Fibroblast of skin of scalp (primary cell): ENCODE measurements at regions not wholly inside any gene's neighbourhood (a gene's known extent, or its start where the extent isn't known, plus 50 kb on each side); places are given as distances from the start of the nearest gene placed in this dataset.

Experiments used
- DNase-seq: peaks from one replicate; pipeline ENCODE4 v3.0.0-alpha.2; 2013

DNA sequence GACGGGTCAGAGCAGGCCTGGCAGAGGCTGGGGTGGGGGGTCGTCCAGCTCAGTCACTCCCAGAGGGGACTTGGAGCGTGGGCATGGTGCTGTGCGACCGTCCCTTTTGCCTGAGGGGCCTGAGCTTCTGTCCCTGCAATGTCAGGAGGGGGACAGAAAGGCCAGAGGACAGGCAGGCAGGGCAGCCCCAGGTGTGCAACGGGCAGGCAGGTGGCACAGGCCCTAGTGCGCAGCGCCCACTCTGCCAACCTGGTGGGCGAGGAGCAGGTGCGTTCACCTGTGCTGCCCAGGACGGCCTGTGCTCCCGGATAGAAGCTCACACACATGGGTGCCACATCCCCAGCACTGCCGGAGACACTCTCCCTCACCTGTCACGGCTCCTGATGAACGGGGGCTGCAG is 78.7 kb upstream of the SLCO4A1 start:
- DNase-seq = no peak

- DNase-seq = no peak
Measured at GRCh38 chr20:62564456-62565245, 77.7 kb upstream of the SLCO4A1 start.

DNA sequence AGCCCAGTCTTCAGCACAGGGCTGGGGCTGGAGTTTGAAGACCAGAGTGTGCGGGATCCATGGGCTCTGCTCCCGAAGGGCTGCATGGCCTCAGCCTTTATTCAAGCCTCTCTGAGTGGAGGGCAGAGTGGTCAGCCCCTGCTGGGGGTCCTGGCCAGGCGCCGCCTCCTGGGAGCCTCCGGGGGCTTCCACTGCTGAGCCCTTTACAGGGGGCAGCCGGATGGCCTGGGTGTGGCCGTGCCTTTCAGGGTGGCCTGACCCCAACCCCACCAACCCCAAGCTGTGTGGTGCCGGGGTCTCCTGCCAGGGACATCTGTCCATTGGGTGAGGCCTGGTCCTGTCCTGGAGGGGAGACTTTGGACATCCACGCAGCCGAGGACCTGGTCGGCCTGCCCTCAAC is 76.0 kb upstream of the SLCO4A1 start:
- DNase-seq = no peak

- DNase-seq = no peak
Measured at GRCh38 chr20:62566771-62567170, 75.5 kb upstream of the SLCO4A1 start.

- no peak for DNase-seq
Measured at GRCh38 chr20:62567246-62568044, 74.9 kb upstream of the SLCO4A1 start.

DNA sequence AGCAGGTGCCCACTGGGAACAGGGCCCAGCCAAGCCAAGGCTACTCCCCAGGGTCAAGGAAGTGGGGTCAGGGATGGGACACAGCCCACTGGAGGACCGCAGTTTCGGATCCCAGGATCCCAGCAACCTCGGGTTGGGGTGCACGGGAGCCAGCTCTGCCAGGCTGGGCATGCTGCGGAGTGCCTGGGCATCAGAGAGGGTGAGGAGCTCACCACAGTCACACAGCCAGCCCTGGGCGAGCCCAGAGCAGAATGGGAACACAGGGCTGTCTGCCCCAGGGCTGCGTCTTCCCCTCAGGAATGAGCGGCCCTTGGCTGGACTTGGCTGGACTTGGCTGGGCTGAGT is 74.3 kb upstream of the SLCO4A1 start:
- no peak for DNase-seq

GRCh38 chr20:62569615-62570014 is 72.7 kb upstream of the SLCO4A1 start:
- DNase-seq = no peak

- no peak for DNase-seq
Measured at GRCh38 chr20:62570403-62570802, 71.9 kb upstream of the SLCO4A1 start.

- no peak for DNase-seq
Measured at GRCh38 chr20:62570897-62571668, 71.2 kb upstream of the SLCO4A1 start.

DNA sequence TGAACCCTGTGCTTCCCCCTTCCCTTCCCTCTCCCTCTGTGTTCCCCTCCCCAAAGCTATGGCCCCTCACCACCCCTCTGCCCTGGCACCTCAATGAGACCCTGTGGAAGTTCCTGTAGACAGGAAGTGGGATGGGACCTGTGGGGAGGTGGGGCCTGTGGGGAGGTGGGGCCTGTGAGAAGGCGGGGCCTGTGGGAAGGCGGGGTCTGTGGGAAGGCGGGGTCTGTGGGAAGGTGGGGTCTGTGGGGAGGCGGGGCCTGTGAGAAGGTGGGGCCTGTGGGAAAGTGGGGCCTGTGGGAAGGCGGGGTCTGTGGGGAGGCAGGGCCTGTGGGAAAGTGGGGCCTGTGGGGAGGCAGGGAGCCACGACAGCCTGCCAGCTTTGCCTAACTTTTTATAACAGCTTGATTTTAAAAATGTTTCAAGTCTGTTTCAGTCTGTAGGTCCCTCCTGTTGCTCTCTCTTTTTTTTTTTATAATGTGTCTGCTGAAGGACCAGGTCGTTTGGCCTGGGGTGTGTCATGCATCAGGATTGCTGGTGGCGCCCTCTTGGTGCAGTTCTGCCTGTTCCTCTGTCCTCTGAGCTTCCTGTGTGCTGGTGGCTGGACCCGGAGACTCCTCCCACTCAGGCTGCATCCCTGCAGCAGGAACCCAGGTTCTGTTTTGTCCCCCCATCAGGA is 70.5 kb upstream of the SLCO4A1 start:
- DNase-seq = no peak

- DNase-seq = no peak
Measured at GRCh38 chr20:62572980-62573379, 69.3 kb upstream of the SLCO4A1 start.

- DNase-seq = no peak
Measured at GRCh38 chr20:62573817-62574216, 68.5 kb upstream of the SLCO4A1 start.

DNA sequence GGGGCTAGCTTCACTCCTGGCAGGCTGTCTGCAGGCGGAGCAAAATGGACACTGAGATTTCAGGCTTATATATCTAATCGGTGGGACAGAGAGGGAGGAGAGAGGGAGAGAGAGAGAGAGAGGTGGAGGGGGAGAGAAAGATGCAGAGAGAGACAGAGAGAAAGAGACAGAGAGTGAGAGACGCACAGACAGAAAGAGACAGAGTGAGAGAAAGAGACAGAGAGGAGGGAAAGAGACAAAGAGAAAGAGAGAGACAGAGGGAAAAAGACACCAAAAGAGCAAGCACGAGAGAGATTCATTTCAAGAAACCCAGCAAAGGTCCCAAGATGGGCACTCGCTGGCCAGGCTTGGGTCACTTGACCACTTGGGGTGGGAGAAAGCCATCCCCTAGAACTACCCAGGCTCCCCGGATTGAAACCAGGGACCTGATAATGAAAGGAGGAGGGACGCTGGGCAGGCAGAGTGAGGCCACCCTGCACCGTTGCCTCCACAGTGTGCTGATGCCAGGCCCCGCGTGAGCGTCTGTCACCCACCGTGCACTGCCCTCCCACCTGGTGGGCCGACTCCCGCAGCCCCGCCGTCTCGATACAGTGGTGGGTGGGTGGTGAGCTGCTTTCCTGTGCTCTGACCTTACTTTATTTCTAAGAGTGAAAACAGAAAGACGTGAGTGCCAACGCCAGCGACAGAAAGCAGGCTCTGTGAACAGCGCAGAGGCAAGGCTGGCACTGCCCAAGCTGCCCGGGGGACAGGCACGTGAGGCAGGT is 67.9 kb upstream of the SLCO4A1 start:
- DNase-seq = no peak

- no peak for DNase-seq
Measured at GRCh38 chr20:62575976-62576722, 66.2 kb upstream of the SLCO4A1 start.

- peak; percentile 5 for DNase-seq
Measured at GRCh38 chr20:62576815-62577489, 65.4 kb upstream of the SLCO4A1 start.

DNA sequence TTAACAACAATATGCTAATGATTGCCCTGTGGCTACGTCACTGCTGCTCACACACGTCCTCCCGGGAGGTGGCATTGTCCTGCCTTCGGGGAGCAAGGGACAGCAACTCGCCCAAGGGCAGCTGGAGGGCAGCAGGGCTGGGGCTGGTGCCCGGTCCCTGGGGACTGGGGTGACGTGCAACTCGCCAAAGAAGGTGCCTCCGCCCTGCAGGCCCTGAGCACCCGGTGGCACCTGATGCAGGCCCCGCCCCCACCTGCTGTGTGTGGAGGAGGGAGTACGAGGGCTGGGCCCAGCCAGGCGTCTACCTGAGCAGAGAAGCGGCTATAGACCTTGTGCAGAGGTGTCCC is 64.8 kb upstream of the SLCO4A1 start:
- no peak for DNase-seq

DNA sequence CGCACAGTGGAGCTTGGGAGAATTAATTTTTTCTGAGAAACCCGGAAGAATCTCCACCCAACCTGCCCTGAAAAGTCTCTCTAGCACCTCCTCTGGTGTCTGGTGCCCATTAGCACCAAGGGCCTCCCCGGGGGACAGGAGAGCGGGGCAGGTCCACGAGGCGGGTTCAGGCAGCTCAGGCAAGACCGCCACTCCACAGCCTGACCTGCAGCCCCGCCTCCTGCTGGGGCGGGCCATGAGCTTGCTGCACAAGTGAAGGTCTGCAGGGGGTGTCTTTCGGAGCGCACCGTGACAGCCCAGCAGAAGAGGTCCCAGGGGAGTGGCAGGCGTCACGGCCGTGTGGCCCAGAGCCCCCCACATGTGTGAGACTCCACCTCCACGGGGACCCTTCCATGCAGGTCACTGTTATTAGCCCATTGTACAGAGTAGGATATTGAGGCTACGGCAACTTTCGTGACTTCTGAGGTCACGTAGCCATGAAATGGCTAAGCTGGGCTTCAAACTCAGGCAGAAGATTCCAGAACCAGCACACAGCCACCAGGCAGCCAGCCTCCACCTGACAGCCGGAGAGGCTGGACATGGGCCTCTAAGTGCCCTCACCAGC is 63.9 kb upstream of the SLCO4A1 start:
- no peak for DNase-seq

DNA sequence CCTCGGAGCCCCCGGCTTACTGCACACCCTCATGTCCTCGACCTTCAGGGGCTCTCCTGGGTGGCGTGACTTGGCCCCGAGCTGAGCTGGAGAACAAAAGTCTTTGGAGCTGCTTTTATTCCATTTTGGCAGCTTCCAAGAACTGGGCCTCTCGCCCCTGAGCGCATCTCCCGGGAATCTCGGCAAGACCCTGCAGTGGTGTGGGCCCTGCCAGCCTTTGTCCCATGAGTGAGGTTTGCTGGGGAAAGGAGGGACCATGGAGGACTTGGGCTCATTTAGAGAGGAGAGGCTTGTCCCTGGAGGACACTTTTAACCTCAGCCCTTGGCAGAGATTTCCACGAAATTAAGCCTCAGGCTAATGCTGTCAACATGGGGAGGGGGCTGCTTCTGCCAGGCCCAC is 62.3 kb upstream of the SLCO4A1 start:
- DNase-seq = no peak

- no peak for DNase-seq
Measured at GRCh38 chr20:62580733-62581132, 61.6 kb upstream of the SLCO4A1 start.

- no peak for DNase-seq
Measured at GRCh38 chr20:62581308-62581707, 61.0 kb upstream of the SLCO4A1 start.
